SKM-1 treated with dmso at 0.1 percent for 144 hours (cell line): ENCODE measurements at regions not wholly inside any gene's neighbourhood (a gene's known extent, or its start where the extent isn't known, plus 50 kb on each side); places are given as distances from the start of the nearest gene placed in this dataset.

Experiments used
- DNase-seq: peaks from one replicate; lab custom pipeline; 2025; ENCODE audit not compliant: unreplicated experiment; lab: John Stamatoyannopoulos, UW

DNA sequence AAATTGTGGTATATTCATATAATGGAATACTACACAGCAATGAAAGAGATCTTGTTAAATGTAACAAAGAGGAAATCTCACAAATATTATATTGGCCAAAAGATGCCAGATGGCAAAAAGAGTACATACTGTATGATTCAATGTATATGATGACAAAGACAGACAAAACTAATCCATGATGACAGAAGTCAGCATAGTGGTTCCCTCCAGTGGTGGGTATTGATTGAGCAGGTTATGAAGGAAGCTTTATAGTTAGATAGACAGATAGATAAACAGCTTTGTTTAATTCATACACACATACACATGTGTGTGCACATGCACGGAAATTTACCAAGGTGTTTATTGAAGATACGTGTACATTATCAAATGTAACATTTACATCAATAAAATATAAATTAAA lies 74.4 kb upstream of the SMIM36 start:
- no peak for DNase-seq

DNA sequence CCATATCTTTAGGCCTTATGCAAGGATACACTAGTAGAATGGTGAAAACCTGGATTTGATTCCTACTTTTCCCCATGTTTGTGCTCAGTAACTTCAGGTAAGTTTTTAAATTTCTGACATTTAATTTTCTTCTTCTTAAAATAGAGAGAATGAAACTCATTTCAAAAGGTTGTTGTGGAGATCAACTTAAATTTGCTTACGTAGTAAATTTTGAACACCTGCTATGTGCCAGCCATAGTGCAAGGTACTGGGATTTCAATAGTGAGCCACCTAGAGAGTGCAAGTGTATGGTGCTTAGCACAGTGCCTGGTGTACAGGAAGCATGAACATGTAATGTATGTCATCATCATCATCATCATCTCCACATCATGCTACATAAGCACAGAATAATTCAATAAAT lies 73.6 kb upstream of the SMIM36 start:
- DNase-seq: no peak

- peak; percentile 84 for DNase-seq
These were observed 72.9 kb upstream of the SMIM36 start for GRCh38 chr17:55584055-55584685.

GRCh38 chr17:55582897-55583296 lies 71.6 kb upstream of the SMIM36 start:
- no peak for DNase-seq

GRCh38 chr17:55580596-55581133 lies 69.4 kb upstream of the SMIM36 start:
- no peak for DNase-seq

DNA sequence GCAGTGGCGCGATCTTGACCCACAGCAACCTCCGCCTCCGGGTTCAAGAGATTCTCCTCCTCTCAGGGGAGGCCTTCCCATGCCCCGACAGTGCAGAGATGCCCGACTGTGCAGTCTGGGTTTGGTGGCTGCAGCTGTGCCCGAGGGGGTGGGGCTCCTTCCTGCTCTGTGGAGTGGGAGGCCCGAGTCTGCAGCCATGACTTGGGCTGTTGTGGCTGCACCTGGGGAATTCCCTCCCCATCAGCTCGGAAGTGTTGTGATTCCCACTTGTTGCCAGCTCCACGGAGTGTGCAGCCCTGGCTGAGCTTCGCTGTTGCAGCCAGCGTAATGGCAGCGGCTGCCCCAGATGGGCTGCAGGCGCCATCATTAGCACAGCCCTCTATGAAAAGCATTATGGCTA lies 66.4 kb upstream of the SMIM36 start:
- no peak for DNase-seq

DNA sequence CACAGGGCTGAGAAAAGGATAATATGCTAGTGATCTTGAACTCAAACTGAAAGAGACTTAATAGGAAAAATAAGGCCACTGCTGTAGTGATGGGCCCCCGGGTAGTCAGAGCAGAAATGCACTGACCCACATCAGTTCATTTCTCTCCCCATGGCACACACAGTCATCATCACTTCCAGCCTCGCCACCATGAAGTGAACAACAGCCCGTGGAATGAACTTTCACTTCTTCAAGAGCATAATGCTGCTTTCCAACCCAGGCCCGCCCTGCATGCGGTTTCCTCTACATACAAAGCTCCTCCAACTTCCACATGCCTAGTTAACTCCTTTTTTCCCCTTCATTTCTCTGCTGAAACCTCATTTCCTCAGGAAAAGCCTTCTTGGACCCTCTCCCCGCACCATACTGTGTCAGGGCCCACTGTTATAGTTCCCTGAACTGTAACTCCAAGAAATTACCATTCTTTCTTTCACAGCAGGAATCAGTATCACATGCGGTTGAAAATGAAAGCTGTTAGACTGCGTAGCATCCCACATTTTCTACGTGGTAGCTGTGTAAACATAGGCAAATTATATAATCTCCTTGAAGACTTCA lies 65.8 kb upstream of the SMIM36 start:
- DNase-seq: peak; percentile 12

DNA sequence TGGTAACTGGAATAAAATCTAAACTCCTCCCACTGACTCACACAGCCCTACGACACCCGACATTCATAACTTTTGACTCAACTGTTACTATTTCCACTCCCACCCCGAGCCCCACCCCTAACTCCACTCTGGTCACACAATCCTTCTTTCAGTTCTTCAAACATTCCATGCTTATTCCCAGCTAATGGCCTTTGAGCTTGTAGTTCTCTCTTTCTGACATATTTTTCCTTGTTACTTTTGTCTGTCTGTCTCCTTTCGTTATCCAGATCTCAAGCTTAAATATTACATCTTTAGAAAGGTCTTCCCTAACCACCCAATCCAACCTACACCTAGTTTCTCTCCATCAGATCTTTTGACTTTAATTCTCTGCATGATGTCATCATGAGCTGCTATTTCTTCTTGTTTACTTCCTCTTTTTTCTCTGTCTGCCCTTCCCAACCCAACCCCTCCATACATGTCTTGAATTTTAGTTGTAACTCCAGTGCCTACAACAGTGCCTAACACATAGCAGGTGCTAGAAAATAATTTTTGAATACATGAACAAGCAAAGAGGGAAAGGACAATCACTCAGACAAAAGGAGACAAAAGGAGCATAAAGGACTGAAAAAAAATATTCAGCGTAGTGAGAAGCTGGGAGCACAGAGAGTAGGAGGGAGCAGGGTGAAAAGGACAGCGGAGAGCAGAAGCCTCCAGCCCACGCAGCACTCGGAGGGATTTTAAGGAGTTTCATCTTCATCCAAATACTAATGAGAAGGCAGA lies 65.2 kb upstream of the SMIM36 start:
- DNase-seq: peak; percentile 64

GRCh38 chr17:55575058-55575636 lies 63.9 kb upstream of the SMIM36 start:
- no peak for DNase-seq

DNA sequence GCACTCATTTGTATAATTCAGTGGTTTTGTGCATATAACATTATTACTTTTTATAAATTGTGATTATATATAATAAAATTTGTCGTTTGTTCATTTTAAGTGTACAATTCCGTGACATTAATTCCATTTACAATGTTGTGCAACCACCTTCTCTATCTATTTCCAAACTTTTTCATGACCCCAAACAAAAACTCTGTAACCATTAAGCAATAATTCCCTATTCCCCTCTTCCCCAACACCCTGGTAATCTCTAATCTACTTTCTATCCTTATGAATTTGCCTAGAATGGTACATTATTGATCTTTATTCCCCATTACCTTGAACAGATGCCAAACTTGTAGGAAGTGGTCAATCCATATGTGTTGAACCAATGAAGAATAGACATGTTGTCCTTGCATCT lies 61.3 kb upstream of the SMIM36 start:
- DNase-seq: no peak

DNA sequence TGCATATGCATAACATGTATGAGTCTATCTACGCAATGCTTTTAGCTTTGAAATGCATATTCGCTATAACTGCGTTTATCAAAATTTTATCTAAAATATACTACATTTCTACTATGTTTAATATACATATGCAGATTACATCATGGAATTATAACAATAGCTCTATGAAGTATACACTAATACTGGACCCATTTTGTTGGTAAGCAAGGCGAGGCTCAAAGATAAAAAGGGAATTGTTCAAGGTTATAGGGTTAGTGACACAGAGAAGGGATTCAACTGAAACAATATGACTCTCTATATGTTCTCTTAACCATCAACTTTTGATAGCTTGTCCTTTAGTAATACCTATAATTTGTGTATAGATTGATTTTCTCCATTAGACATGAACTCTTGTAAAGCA lies 60.9 kb upstream of the SMIM36 start:
- no peak for DNase-seq

DNA sequence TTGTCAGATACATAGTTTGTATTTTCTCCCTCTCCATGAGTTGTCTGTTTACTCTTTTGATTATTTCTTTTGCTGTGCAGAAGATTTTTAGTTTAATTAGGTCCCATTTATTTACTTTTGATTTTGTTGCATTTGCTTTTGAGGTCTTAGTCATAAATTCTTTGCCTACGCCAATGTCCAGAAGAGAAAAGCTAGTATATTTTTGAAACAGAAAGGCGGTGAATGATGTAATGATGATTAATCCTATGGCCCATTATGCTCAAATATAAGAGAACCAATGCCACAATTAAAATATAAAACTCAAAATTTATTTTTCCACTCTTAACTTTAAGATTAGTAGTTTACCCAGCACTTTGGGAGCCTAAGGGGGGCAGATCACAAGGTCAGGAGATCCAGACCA lies 59.8 kb upstream of the SMIM36 start:
- no peak for DNase-seq

GRCh38 chr17:55570391-55570790 lies 59.1 kb upstream of the SMIM36 start:
- no peak for DNase-seq

GRCh38 chr17:55567240-55568214 lies 56.3 kb upstream of the SMIM36 start:
- no peak for DNase-seq

DNA sequence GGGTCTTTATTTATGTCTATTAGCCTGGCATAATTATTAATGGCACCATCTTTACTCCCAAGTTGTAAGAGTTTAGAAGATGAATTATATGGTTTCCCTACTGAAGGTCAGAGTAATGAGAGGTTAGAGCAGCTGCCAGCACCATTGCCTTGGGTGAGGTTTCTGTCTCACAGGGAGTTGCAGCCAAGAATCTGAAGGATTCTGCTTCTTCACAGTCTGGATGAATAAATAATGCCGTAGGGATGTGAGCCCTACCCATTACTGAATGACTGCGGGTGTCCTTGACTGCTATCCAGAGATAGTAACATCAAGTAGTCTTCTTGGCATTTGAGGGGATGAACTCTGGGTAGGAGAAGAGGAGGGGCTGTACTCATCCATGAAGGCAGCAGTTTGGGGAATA lies 52.8 kb upstream of the SMIM36 start:
- no peak for DNase-seq

DNA sequence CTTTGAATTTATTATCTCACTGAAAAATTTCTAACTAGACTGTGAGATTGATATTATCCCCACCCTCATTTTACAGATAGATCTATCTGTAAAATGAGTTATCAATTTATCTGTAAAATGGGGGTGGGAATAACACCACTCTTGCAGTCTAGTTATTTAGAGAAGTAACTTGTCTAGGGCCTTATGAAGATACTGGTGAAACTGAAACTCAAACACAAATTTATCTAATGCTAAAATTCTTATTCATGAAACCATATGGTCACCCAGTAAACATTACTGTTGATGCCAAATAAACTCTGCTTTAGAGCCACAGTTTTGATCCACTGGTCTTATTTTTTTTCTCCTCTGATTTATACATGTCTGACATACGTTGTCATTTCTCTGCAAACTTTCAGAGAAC lies 52.1 kb upstream of the SMIM36 start:
- DNase-seq: no peak

DNA sequence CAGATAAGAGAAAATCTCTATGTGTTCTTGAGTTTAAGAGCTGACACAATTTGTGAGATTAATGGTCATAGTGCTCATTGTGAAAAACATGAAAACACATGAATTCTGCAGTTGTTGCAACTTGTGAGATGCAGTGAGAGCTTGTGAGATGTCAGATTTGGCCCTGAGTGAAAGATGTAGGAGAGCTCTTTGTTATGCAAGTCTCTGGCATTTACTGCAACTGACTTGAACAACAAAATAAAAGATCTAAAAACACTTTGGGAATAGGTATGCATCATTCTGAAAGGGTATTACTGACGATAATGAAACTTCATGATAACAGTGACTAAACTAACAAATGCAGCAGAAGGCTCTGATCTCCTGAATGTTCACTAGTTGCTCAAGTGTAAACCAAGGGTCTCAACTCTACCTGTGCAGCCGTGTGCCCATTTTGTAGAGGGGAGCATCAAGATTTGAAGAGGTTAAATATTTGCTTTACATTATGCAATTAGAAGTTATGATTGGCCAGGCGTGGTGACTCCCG lies 50.8 kb upstream of the SMIM36 start:
- DNase-seq: no peak

DNA sequence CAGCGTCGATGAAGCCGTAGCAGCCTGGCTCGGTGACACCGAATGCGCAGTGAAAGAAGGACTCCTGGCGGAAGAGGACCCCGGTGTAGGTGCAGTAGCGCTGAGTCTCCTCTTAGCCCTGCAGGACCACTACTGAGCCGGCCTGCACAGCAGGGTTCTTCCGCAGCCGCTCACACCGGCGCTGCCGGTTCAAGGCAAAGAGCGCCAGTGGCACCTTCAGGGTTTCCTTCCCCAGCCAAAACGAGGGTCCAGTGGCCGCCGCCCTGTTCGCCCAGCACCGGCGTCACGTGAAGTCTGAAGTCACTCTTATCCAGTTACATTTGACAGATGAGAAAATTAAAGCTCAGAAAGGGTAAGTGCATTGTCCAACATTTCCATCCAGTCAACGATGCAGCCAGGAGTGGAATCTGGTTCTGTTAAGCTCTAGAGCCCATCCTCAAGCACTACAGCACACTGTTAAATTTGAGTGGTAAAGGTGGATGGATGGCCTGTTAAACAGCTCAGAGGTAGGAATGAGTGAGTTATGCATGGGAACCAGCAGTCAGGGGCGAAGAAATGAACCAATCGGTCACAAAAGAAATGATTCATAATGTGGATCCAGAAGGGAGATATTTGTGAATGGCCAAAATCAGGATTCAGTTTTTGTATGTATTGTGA lies 50.2 kb upstream of the SMIM36 start:
- DNase-seq: no peak
